HEK293 (cell line): ENCODE measurements at regions not wholly inside any gene's neighbourhood (a gene's known extent, or its start where the extent isn't known, plus 50 kb on each side); places are given as distances from the start of the nearest gene placed in this dataset.
A peak's percentile ranks its signal among the peaks of the same experiment; 100 is the strongest.

Source experiments
- CTCF ChIA-PET: fragments of 350-600 bp; formaldehyde crosslinking; extraction: SDS; loops from one replicate; lab custom pipeline; 2021; ENCODE audit warnings: antibody characterized with exemption; lab: Yijun Ruan, JAX
- POLR2A ChIA-PET: fragments of 300-600 bp; formaldehyde crosslinking; extraction: SDS; loops from one replicate; lab custom pipeline; 2020; ENCODE audit warnings: antibody characterized with exemption, inconsistent platforms; lab: Yijun Ruan, JAX
- H3K27ac ChIP-seq: fragments of 200-500 bp; sonication (Bioruptor generic); 2 replicates; pipeline ENCODE4 v1.5.1; 2014; ENCODE audit warnings: low read depth, low read length, control low read depth, inconsistent platforms; ENCODE audit errors: extremely low read depth
- H3K36me3 ChIP-seq, 2 experiments: fragments of 200-500 bp in 1 of 2; sonication (Bioruptor generic) in 1 of 2; 1 replicate in 1 of 2; 2 replicates in 1 of 2; pipeline ENCODE4 v1.5.1; 2014 to 2017; ENCODE audit warnings: inconsistent platforms in 2 of 2, low read length in 2 of 2; ENCODE audit not compliant: control insufficient read depth in 2 of 2, insufficient read depth in 1 of 2
- H3K4me1 ChIP-seq: fragments of 200-500 bp; sonication (Bioruptor generic); 2 replicates; pipeline ENCODE4 v1.5.1; 2014; ENCODE audit warnings: mild to moderate bottlenecking, low read length, inconsistent platforms; ENCODE audit not compliant: control insufficient read depth, insufficient read depth
- H3K4me3 ChIP-seq: 2 replicates; pipeline ENCODE4 v1.5.1; 2011; ENCODE audit warnings: low read depth, mild to moderate bottlenecking, control low read depth, low read length, moderate library complexity
- H3K9me3 ChIP-seq: fragments of 200-500 bp; sonication (Bioruptor generic); 2 replicates; pipeline ENCODE4 v1.5.1; 2014; ENCODE audit warnings: low read depth, low read length, inconsistent platforms; ENCODE audit not compliant: control insufficient read depth, insufficient read depth
- AEBP2 ChIP-seq: fragments of 450-650 bp; formaldehyde crosslinking; IDR thresholded peaks from 2 replicates; pipeline ENCODE4 v1.5.1; 2016; ENCODE audit warnings: missing biosample characterization, missing genetic modification characterization, borderline replicate concordance
- GLIS2 ChIP-seq: fragments of 450-650 bp; formaldehyde crosslinking; IDR thresholded peaks from 2 replicates; pipeline ENCODE4 v1.5.1; 2016; ENCODE audit warnings: missing biosample characterization, missing genetic modification characterization
- KLF1 ChIP-seq: fragments of 450-650 bp; formaldehyde crosslinking; IDR thresholded peaks from 2 replicates; pipeline ENCODE4 v1.5.1; 2016; ENCODE audit warnings: missing biosample characterization, missing genetic modification characterization
- PATZ1 ChIP-seq: fragments of 450-650 bp; formaldehyde crosslinking; IDR thresholded peaks from 2 replicates; pipeline ENCODE4 v1.5.1; 2016; ENCODE audit warnings: missing biosample characterization, missing genetic modification characterization
- SP3 ChIP-seq: fragments of 450-650 bp; formaldehyde crosslinking; IDR thresholded peaks from 2 replicates; pipeline ENCODE4 v1.5.1; 2016; ENCODE audit warnings: missing biosample characterization, missing genetic modification characterization
- TRIM28 ChIP-seq: IDR thresholded peaks from 2 replicates; pipeline ENCODE4 v1.6.1; 2011; ENCODE audit warnings: low read length, control low read depth, borderline replicate concordance
- ZBTB48 ChIP-seq: fragments of 450-650 bp; formaldehyde crosslinking; IDR thresholded peaks from 2 replicates; pipeline ENCODE4 v1.5.1; 2016; ENCODE audit warnings: missing biosample characterization, missing genetic modification characterization
- ZFP37 ChIP-seq: fragments of 450-650 bp; formaldehyde crosslinking; IDR thresholded peaks from 2 replicates; pipeline ENCODE4 v1.5.1; 2016; ENCODE audit warnings: missing biosample characterization, missing genetic modification characterization
- ZIC2 ChIP-seq: fragments of 450-650 bp; formaldehyde crosslinking; IDR thresholded peaks from 2 replicates; pipeline ENCODE4 v1.5.1; 2016; ENCODE audit warnings: missing biosample characterization, missing genetic modification characterization
- ZNF146 ChIP-seq: fragments of 450-650 bp; formaldehyde crosslinking; IDR thresholded peaks from 2 replicates; pipeline ENCODE4 v1.5.1; 2016; ENCODE audit warnings: missing biosample characterization, missing genetic modification characterization
- ZNF211 ChIP-seq: fragments of 450-650 bp; formaldehyde crosslinking; IDR thresholded peaks from 2 replicates; pipeline ENCODE4 v1.5.1; 2016; ENCODE audit warnings: low read depth, missing biosample characterization, missing genetic modification characterization
- ZNF302 ChIP-seq: fragments of 450-650 bp; formaldehyde crosslinking; IDR thresholded peaks from 2 replicates; pipeline ENCODE4 v1.5.1; 2016; ENCODE audit warnings: missing biosample characterization, missing genetic modification characterization, low read depth
- ZNF341 ChIP-seq: fragments of 450-650 bp; formaldehyde crosslinking; IDR thresholded peaks from 2 replicates; pipeline ENCODE4; 2016; ENCODE audit warnings: low read depth, missing biosample characterization, missing genetic modification characterization
- ZNF416 ChIP-seq: fragments of 450-650 bp; formaldehyde crosslinking; IDR thresholded peaks from 2 replicates; pipeline ENCODE4 v1.5.1; 2016; ENCODE audit warnings: missing biosample characterization, missing genetic modification characterization
- ZNF48 ChIP-seq: fragments of 450-650 bp; formaldehyde crosslinking; IDR thresholded peaks from 2 replicates; pipeline ENCODE4 v1.5.1; 2016; ENCODE audit warnings: missing biosample characterization, missing genetic modification characterization
- ZNF488 ChIP-seq: fragments of 450-650 bp; formaldehyde crosslinking; IDR thresholded peaks from 2 replicates; pipeline ENCODE4 v1.5.1; 2016; ENCODE audit warnings: missing biosample characterization, missing genetic modification characterization
- ZNF561 ChIP-seq: fragments of 450-650 bp; IDR thresholded peaks from 2 replicates; pipeline ENCODE4 v1.5.1; 2018; ENCODE audit warnings: missing biosample characterization, missing genetic modification characterization, borderline replicate concordance
- ZNF596 ChIP-seq: fragments of 450-650 bp; IDR thresholded peaks from 2 replicates; pipeline ENCODE4 v1.5.0; 2018; ENCODE audit warnings: missing biosample characterization, mild to moderate bottlenecking, missing genetic modification characterization, moderate library complexity
- ZSCAN5A ChIP-seq: fragments of 450-650 bp; formaldehyde crosslinking; IDR thresholded peaks from 2 replicates; pipeline ENCODE4 v1.5.1; 2016; ENCODE audit warnings: missing biosample characterization, missing genetic modification characterization
- ZXDB ChIP-seq: fragments of 450-650 bp; formaldehyde crosslinking; IDR thresholded peaks from 2 replicates; pipeline ENCODE4 v1.5.1; 2016; ENCODE audit warnings: missing biosample characterization, missing genetic modification characterization

- TF ChIP-seq ZSCAN5A (tag by site-specific recombination) (no peak), GLIS2 (tag by site-specific recombination) (no peak), ZXDB (tag by site-specific recombination) (no peak)
These were observed 109.1 kb downstream of the CYP26B1 start (continued) for GRCh38 chr2:72038524-72038923.

GRCh38 chr2:72037261-72037666 lies 110.4 kb downstream of the CYP26B1 start:
- CTCF ChIA-PET, result interaction anchor here (0.5 kb wide), 1 partner anchor 57 kb away, joined by 3 read pairs; no protein-coding TSS in a partner anchor
- H3K36me3 ChIP-seq, result no peaks in the 10 kb centered on the region
- no peak overlapping the region for H3K4me3 ChIP-seq
- H3K4me1 ChIP-seq, result no peaks in the 10 kb centered on the region
- H3K27ac ChIP-seq, result no peak overlapping the region
- no peak for TF ChIP-seq ZNF561
- TF ChIP-seq ZIC2 (tag by site-specific recombination), result peak; percentile 24; the same call in 1 of the 2 replicates
- H3K9me3 ChIP-seq, result no peaks in the 10 kb centered on the region
- POLR2A ChIA-PET, result no interaction called here

- CTCF ChIA-PET, result no interaction called here
- TF ChIP-seq ZNF596 (tag by site-specific recombination) (no peak), ZFP37 (tag by site-specific recombination) (no peak), TRIM28 (no peak), ZNF302 (tag by site-specific recombination) (no peak), ZNF48 (tag by site-specific recombination) (no peak), ZNF416 (tag by site-specific recombination) (no peak), ZNF561 (no peak), KLF1 (tag by site-specific recombination) (no peak), ZNF146 (tag by site-specific recombination) (no peak), ZBTB48 (tag by site-specific recombination) (no peak), ZNF488 (tag by site-specific recombination) (no peak), PATZ1 (tag by site-specific recombination) (no peak), ZNF211 (tag by site-specific recombination) (no peak), AEBP2 (tag by site-specific recombination) (no peak), SP3 (tag by site-specific recombination) (no peak), ZNF341 (tag by site-specific recombination) (no peak)
- POLR2A ChIA-PET, result no interaction called here
- Histone ChIP-seq H3K27ac (no peak overlapping the region), H3K36me3 (no peaks in the 10 kb centered on the region), H3K4me1 (no peaks in the 10 kb centered on the region), H3K9me3 (no peaks in the 10 kb centered on the region), H3K4me3 (no peak overlapping the region)
These were observed 111.1 kb downstream of the CYP26B1 start for GRCh38 chr2:72036595-72036994.
